Astrocyte (in vitro differentiated cells and primary cell): ENCODE measurements at regions not wholly inside any gene's neighbourhood (a gene's known extent, or its start where the extent isn't known, plus 50 kb on each side); places are given as distances from the start of the nearest gene placed in this dataset.

Experiments used
- EZH2 ChIP-seq: IDR thresholded peaks from 2 replicates; pipeline ENCODE4 v1.6.1; 2012; ENCODE audit warnings: mild to moderate bottlenecking, low read length, inconsistent platforms; ENCODE audit not compliant: insufficient read depth
- TF ChIP-seq, protein P1 (sequence below): IDR thresholded peaks from 2 replicates; pipeline ENCODE4 v1.5.1; 2011; ENCODE audit warnings: low read depth, mild to moderate bottlenecking, inconsistent platforms, low read length, moderate library complexity; ENCODE audit not compliant: insufficient read depth

DNA sequence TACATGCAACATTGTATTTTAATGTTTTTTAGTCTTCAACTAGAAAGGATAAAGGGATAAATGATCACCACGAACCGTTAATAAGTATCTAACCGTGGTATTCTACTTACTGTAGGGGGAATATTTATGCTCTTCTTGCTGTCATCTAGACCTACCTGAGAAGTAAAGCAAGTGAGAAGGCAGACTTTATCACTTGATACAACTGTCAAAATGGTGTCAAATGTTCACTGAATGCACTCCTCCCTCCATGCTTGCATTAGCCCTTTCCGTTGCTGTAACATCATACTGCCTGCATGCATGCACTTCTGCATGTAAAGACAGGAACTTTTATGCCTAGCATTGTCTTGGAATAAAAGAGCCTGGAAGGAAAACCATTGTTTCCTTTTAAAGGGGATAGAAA lies 298.6 kb upstream of the PMFBP1 start:
- TF ChIP-seq, protein P1, sequence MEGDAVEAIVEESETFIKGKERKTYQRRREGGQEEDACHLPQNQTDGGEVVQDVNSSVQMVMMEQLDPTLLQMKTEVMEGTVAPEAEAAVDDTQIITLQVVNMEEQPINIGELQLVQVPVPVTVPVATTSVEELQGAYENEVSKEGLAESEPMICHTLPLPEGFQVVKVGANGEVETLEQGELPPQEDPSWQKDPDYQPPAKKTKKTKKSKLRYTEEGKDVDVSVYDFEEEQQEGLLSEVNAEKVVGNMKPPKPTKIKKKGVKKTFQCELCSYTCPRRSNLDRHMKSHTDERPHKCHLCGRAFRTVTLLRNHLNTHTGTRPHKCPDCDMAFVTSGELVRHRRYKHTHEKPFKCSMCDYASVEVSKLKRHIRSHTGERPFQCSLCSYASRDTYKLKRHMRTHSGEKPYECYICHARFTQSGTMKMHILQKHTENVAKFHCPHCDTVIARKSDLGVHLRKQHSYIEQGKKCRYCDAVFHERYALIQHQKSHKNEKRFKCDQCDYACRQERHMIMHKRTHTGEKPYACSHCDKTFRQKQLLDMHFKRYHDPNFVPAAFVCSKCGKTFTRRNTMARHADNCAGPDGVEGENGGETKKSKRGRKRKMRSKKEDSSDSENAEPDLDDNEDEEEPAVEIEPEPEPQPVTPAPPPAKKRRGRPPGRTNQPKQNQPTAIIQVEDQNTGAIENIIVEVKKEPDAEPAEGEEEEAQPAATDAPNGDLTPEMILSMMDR = no peak
- TF ChIP-seq EZH2 = no peak
